ENCODE measurements at regions not wholly inside any gene's neighbourhood (a gene's known extent, or its start where the extent isn't known, plus 50 kb on each side); places are given as distances from the start of the nearest gene placed in this dataset.

GRCh38 chr17:52709724-52710123, 551.2 kb upstream of the CA10 start:
- ChIA-PET CTCF (no interaction called here), POLR2A (no interaction called here)
- Histone ChIP-seq H3K9me2 (no peaks in the 10 kb centered on the region), H3F3A (replicated peaks; ENCODE audit: insufficient read depth) (no peaks in the 10 kb centered on the region), H3K27me3 (ENCODE audit: insufficient read depth) (no peaks in the 10 kb centered on the region), H2AFZ (ENCODE audit: low read depth) (no peak overlapping the region), H3K9ac (no peak overlapping the region), H3K36me3 (replicated peaks in 1 of 2; ENCODE audit: control insufficient read depth in 1 of 2, insufficient read depth in 2 of 2, low read length in 1 of 2) (no peaks in the 10 kb centered on the region), H3K27ac (ENCODE audit: low read depth in 2 of 2, low read length in 1 of 2) (no peak overlapping the region), H3K4me1 (ENCODE audit: control insufficient read depth in 1 of 2, insufficient read depth in 2 of 2, low read depth in 1 of 2, low read length in 1 of 2) (no peaks in the 10 kb centered on the region), H4K20me1 (ENCODE audit: insufficient read depth) (no peaks in the 10 kb centered on the region), H3K4me2 (no peak overlapping the region), H3K4me3 (ENCODE audit: low read depth in 2 of 2, low read length in 1 of 2) (no peak overlapping the region), H3K9me3 (no peaks in the 10 kb centered on the region; the same call in 1 of the 2 replicates), H3K79me2 (ENCODE audit: insufficient read depth) (no peaks in the 10 kb centered on the region)
- TF ChIP-seq GABPA (IDR thresholded peaks at IDR 0.05; ENCODE audit: low read depth): no peak
- no peak for TF ChIP-seq FOXJ3 (CRISPR knock-in tag; IDR thresholded peaks at IDR 0.05)
- no peak for TF ChIP-seq REST (IDR thresholded peaks at IDR 0.05; ENCODE audit: low read depth, low read length)
- TF ChIP-seq CTCF (IDR thresholded peaks at IDR 0.05): no peak
- no peak for TF ChIP-seq SMC3 (IDR thresholded peaks at IDR 0.05; ENCODE audit: low read depth, low read length)
- no peak for TF ChIP-seq YY1 (IDR thresholded peaks at IDR 0.05; ENCODE audit: low read depth)
- no peak for TF ChIP-seq TCF12 (IDR thresholded peaks at IDR 0.05)
- TF ChIP-seq JUND (IDR thresholded peaks at IDR 0.05): no peak
- no peak for TF ChIP-seq CHD2 (IDR thresholded peaks at IDR 0.05; ENCODE audit: low read length, partially characterized antibody)
- no peak for TF ChIP-seq TAF1 (IDR thresholded peaks at IDR 0.05; ENCODE audit: borderline replicate concordance, low read depth, low read length)
- TF ChIP-seq SIN3A (IDR thresholded peaks at IDR 0.05; ENCODE audit: borderline replicate concordance, low read depth, low read length): no peak
- DNase-seq: no peak
- WGBS (ENCODE audit: low lambda C conversion rate): 16% methylated on average over 2 of the region's 3 CpGs

GRCh38 chr17:52696362-52696761, 537.8 kb upstream of the CA10 start:
- H3K9ac ChIP-seq: no peak overlapping the region
- H3F3A ChIP-seq (replicated peaks; ENCODE audit: insufficient read depth): no peaks in the 10 kb centered on the region

More at GRCh38 chr17:52696362-52696761, 537.8 kb upstream of the CA10 start:
- H3K79me2 ChIP-seq (ENCODE audit: insufficient read depth): no peaks in the 10 kb centered on the region
- POLR2A ChIA-PET: no interaction called here
- WGBS (ENCODE audit: low lambda C conversion rate): 15% methylated on average over 3 of the region's 3 CpGs
- DNase-seq: no peak
- H3K4me2 ChIP-seq: no peak overlapping the region
- no peaks in the 10 kb centered on the region for H4K20me1 ChIP-seq (ENCODE audit: insufficient read depth)
- 0 out of 2 replicates have a peak, but pooled peaks cover 3% of the 10 kb centered on the region for H3K9me3 ChIP-seq
- H3K9me2 ChIP-seq: no peaks in the 10 kb centered on the region
- no peaks in the 10 kb centered on the region for H3K27me3 ChIP-seq (ENCODE audit: insufficient read depth)
- no peak overlapping the region for H2AFZ ChIP-seq (ENCODE audit: low read depth)
- H3K36me3 ChIP-seq (replicated peaks in 1 of 2; ENCODE audit: control insufficient read depth in 1 of 2, insufficient read depth in 2 of 2, low read length in 1 of 2): no peaks in the 10 kb centered on the region
- H3K27ac ChIP-seq (ENCODE audit: low read depth in 2 of 2, low read length in 1 of 2): no peak overlapping the region
- H3K4me1 ChIP-seq (ENCODE audit: control insufficient read depth in 1 of 2, insufficient read depth in 2 of 2, low read depth in 1 of 2, low read length in 1 of 2): no peaks in the 10 kb centered on the region; a peak in 1 of 4 replicates
- TF ChIP-seq REST (IDR thresholded peaks at IDR 0.05; ENCODE audit: low read depth, low read length) (no peak), RAD21 (IDR thresholded peaks at IDR 0.05; ENCODE audit: low read length) (no peak), FOSL2 (IDR thresholded peaks at IDR 0.05; ENCODE audit: borderline replicate concordance, low read depth) (no peak)
- H3K4me3 ChIP-seq (ENCODE audit: low read depth in 2 of 2, low read length in 1 of 2): no peak overlapping the region
- CTCF ChIA-PET: no interaction called here
